ENCODE measurements at regions not wholly inside any gene's neighbourhood (a gene's known extent, or its start where the extent isn't known, plus 50 kb on each side); places are given as distances from the start of the nearest gene placed in this dataset.

DNA sequence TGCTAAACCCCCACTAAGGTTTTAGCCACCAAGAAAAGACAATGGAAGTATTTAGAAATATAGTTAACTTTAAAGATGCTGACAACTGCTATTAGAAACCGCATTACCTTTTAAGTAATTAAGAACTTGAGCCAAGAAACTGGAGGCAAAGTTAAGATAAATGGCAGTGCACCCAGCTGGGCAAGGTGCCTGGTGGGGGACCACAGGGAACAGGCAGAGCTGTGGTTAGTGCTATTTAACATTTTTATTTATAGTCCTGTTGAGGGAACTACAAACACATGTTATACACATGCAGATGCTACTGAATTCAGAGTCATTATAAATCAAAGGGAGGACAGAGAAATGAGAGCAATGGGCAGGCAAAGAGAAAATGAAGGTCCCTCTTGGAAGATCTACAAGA lies 447.9 kb downstream of the TFAP2B start:
- Histone ChIP-seq H3K4me1 (ENCODE audit: control insufficient read depth, extremely low read depth, insufficient read depth, low read length) (no peaks in the 10 kb centered on the region), H3K9me3 (ENCODE audit: control insufficient read depth, low read depth, low read length) (no peaks in the 10 kb centered on the region), H4K20me1 (ENCODE audit: control insufficient read depth, extremely low read depth, insufficient read depth, low read length) (no peaks in the 10 kb centered on the region), H3K4me2 (ENCODE audit: control insufficient read depth, extremely low read depth, insufficient read depth, low read depth, low read length) (no peak overlapping the region), H3K4me3 (ENCODE audit: control insufficient read depth in 2 of 3, extremely low read depth in 1 of 3, insufficient read depth in 2 of 3, low read depth in 1 of 3, low read length in 3 of 3) (no peak overlapping the region), H3K9me1 (ENCODE audit: control insufficient read depth, extremely low read depth, insufficient read depth, low read length) (no peaks in the 10 kb centered on the region), H3K36me3 (ENCODE audit: control insufficient read depth in 2 of 2, extremely low read depth in 1 of 2, insufficient read depth in 2 of 2, low read length in 2 of 2) (no peaks in the 10 kb centered on the region), H3K79me2 (ENCODE audit: control insufficient read depth, insufficient read depth, low read length) (no peaks in the 10 kb centered on the region), H3K27me3 (ENCODE audit: control insufficient read depth, extremely low read depth, insufficient read depth, low read length) (no peaks in the 10 kb centered on the region), H2AFZ (ENCODE audit: control insufficient read depth, low read length) (no peak overlapping the region), H3K9ac (ENCODE audit: control insufficient read depth, extremely low read depth, insufficient read depth, low read length) (no peak overlapping the region), H3K27ac (ENCODE audit: control insufficient read depth, insufficient read depth, low read length) (no peak overlapping the region)
- dilution Hi-C loops (cut with MboI; ENCODE audit: extremely low pct_ligation_motif_present, low sequenced_read_pairs) = no loop called here
- DNase-seq (ENCODE audit: low read depth, low spot score) (no peak), FAIRE-seq (no peak)
- no peak for TF ChIP-seq EZH2 (IDR thresholded peaks at IDR 0.05; ENCODE audit: low read length)
- TF ChIP-seq, protein P1, sequence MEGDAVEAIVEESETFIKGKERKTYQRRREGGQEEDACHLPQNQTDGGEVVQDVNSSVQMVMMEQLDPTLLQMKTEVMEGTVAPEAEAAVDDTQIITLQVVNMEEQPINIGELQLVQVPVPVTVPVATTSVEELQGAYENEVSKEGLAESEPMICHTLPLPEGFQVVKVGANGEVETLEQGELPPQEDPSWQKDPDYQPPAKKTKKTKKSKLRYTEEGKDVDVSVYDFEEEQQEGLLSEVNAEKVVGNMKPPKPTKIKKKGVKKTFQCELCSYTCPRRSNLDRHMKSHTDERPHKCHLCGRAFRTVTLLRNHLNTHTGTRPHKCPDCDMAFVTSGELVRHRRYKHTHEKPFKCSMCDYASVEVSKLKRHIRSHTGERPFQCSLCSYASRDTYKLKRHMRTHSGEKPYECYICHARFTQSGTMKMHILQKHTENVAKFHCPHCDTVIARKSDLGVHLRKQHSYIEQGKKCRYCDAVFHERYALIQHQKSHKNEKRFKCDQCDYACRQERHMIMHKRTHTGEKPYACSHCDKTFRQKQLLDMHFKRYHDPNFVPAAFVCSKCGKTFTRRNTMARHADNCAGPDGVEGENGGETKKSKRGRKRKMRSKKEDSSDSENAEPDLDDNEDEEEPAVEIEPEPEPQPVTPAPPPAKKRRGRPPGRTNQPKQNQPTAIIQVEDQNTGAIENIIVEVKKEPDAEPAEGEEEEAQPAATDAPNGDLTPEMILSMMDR (optimal IDR thresholded peaks at IDR 0.05 in 1 of 3, IDR thresholded peaks at IDR 0.05 in 1 of 3, conservative IDR thresholded peaks at IDR 0.05 in 1 of 3; ENCODE audit: extremely low read depth in 1 of 3, insufficient read depth in 2 of 3, low read length in 3 of 3) = no peak

DNA sequence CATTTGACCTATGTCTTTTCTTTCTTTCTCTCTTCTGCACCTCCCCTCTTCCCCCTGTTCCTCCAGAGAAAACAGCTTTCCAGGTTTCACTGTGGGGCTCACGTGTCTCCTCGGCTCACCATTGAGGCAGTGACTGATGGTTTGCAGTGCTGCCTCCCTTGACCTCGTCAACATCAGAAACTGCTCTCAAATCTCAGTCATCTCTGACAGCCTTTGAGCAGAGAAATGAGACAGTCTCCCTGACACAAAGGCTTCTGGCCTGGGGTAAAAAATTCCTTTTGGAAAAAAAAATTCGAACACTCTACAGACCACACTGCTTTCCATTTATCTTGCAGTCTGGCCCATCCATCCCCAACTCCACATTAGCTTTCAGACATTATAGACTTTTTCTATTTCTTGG lies 450.0 kb downstream of the TFAP2B start:
- no peaks in the 10 kb centered on the region for H3K4me1 ChIP-seq (ENCODE audit: control insufficient read depth, extremely low read depth, insufficient read depth, low read length)
- H4K20me1 ChIP-seq (ENCODE audit: control insufficient read depth, extremely low read depth, insufficient read depth, low read length) = no peaks in the 10 kb centered on the region
- TF ChIP-seq, protein P1 (optimal IDR thresholded peaks at IDR 0.05 in 1 of 3, IDR thresholded peaks at IDR 0.05 in 1 of 3, conservative IDR thresholded peaks at IDR 0.05 in 1 of 3; ENCODE audit: extremely low read depth in 1 of 3, insufficient read depth in 2 of 3, low read length in 3 of 3) = no peak
- no peak for TF ChIP-seq EZH2 (IDR thresholded peaks at IDR 0.05; ENCODE audit: low read length)
- H3K4me2 ChIP-seq (ENCODE audit: control insufficient read depth, extremely low read depth, insufficient read depth, low read depth, low read length) = no peak overlapping the region
- no peaks in the 10 kb centered on the region for H3K79me2 ChIP-seq (ENCODE audit: control insufficient read depth, insufficient read depth, low read length)
- no peak overlapping the region for H3K4me3 ChIP-seq (ENCODE audit: control insufficient read depth in 2 of 3, extremely low read depth in 1 of 3, insufficient read depth in 2 of 3, low read depth in 1 of 3, low read length in 3 of 3)
- H2AFZ ChIP-seq (ENCODE audit: control insufficient read depth, low read length) = no peak overlapping the region
- H3K36me3 ChIP-seq (ENCODE audit: control insufficient read depth in 2 of 2, extremely low read depth in 1 of 2, insufficient read depth in 2 of 2, low read length in 2 of 2) = no peaks in the 10 kb centered on the region
- H3K27ac ChIP-seq (ENCODE audit: control insufficient read depth, insufficient read depth, low read length) = no peak overlapping the region
- no peaks in the 10 kb centered on the region for H3K27me3 ChIP-seq (ENCODE audit: control insufficient read depth, extremely low read depth, insufficient read depth, low read length)
- dilution Hi-C loops (cut with MboI; ENCODE audit: extremely low pct_ligation_motif_present, low sequenced_read_pairs) = no loop called here
- FAIRE-seq (no peak), DNase-seq (ENCODE audit: low read depth, low spot score) (no peak)
- no peaks in the 10 kb centered on the region for H3K9me3 ChIP-seq (ENCODE audit: control insufficient read depth, low read depth, low read length)
- no peaks in the 10 kb centered on the region for H3K9me1 ChIP-seq (ENCODE audit: control insufficient read depth, extremely low read depth, insufficient read depth, low read length)
- H3K9ac ChIP-seq (ENCODE audit: control insufficient read depth, extremely low read depth, insufficient read depth, low read length) = no peak overlapping the region

Data from keratinocyte (primary cell).